Kidney epithelial cell (primary cell): ENCODE measurements at regions not wholly inside any gene's neighbourhood (a gene's known extent, or its start where the extent isn't known, plus 50 kb on each side); places are given as distances from the start of the nearest gene placed in this dataset.

ENCODE experiments used
- DNase-seq: peaks from one replicate; pipeline ENCODE4 v3.0.0-alpha.2; 2010; ENCODE audit warnings: low read depth
- H3K27me3 ChIP-seq: 2 replicates; pipeline ENCODE4 v1.6.0; 2011; ENCODE audit warnings: low read length; ENCODE audit not compliant: control insufficient read depth, insufficient read depth
- H3K36me3 ChIP-seq: 2 replicates; pipeline ENCODE4 v1.5.1; 2011; ENCODE audit warnings: low read length; ENCODE audit not compliant: control insufficient read depth, insufficient read depth
- H3K4me3 ChIP-seq: 2 replicates; pipeline ENCODE4 v1.5.1; 2011; ENCODE audit warnings: low read depth, mild to moderate bottlenecking, control low read depth, low read length
- TF ChIP-seq, protein P1 (sequence below): IDR thresholded peaks from 2 replicates; pipeline ENCODE4 v1.5.1; 2011; ENCODE audit warnings: mild to moderate bottlenecking, moderate library complexity, low read length, control low read depth, inconsistent platforms; ENCODE audit not compliant: insufficient read depth, poor library complexity, severe bottlenecking

GRCh38 chr22:49640366-49641095 is 187.1 kb downstream of the BRD1 start:
- TF ChIP-seq, protein P1, sequence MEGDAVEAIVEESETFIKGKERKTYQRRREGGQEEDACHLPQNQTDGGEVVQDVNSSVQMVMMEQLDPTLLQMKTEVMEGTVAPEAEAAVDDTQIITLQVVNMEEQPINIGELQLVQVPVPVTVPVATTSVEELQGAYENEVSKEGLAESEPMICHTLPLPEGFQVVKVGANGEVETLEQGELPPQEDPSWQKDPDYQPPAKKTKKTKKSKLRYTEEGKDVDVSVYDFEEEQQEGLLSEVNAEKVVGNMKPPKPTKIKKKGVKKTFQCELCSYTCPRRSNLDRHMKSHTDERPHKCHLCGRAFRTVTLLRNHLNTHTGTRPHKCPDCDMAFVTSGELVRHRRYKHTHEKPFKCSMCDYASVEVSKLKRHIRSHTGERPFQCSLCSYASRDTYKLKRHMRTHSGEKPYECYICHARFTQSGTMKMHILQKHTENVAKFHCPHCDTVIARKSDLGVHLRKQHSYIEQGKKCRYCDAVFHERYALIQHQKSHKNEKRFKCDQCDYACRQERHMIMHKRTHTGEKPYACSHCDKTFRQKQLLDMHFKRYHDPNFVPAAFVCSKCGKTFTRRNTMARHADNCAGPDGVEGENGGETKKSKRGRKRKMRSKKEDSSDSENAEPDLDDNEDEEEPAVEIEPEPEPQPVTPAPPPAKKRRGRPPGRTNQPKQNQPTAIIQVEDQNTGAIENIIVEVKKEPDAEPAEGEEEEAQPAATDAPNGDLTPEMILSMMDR = no peak
- Histone ChIP-seq H3K36me3 (no peaks in the 10 kb centered on the region), H3K27me3 (no peaks in the 10 kb centered on the region), H3K4me3 (no peak overlapping the region)
- DNase-seq = no peak

DNA sequence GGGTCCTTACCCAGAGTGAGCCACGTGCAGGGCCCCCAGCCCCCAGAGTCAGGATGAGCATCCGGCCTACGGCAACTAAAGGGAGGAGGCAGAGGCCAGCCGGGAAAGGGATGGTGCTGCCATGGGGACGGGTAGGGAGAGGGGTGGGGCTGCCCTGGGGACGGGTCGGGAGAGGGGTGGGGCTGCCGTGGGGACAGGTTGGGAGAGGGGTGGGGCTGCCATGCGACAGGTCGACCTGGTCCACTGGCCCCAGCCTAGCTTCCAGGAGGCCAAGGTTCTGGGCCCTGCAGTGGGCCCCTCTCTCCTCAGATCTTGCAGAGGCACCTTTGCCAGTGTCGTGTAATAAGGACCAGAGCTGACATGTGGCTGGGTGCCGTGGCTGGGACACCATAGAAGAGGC is 187.7 kb downstream of the BRD1 start:
- Histone ChIP-seq H3K4me3 (no peak overlapping the region), H3K36me3 (no peaks in the 10 kb centered on the region), H3K27me3 (no peaks in the 10 kb centered on the region)
- TF ChIP-seq, protein P1 = no peak
- DNase-seq = no peak

DNA sequence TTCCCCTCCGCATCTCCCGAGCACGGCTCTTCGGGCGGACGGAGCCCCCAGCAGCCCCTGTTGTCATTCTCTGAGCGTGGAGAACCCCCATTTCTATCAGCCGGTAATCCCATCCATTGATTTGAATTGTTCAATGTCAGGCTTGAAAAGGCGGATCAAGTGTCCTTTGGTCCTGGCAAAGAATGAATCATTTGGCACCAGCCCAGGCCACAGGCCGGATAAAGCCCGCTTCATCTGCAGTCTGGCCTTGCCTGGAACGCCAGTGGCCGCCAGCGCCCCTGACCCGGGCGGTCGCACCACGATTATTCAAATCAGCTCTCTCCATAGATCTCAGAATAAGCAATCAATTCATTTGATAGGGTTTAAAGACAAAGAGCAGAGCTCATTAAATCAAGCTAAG is 188.9 kb downstream of the BRD1 start:
- Histone ChIP-seq H3K27me3 (no peaks in the 10 kb centered on the region), H3K4me3 (no peak overlapping the region), H3K36me3 (no peaks in the 10 kb centered on the region)
- DNase-seq = no peak
- TF ChIP-seq, protein P1 = no peak

DNA sequence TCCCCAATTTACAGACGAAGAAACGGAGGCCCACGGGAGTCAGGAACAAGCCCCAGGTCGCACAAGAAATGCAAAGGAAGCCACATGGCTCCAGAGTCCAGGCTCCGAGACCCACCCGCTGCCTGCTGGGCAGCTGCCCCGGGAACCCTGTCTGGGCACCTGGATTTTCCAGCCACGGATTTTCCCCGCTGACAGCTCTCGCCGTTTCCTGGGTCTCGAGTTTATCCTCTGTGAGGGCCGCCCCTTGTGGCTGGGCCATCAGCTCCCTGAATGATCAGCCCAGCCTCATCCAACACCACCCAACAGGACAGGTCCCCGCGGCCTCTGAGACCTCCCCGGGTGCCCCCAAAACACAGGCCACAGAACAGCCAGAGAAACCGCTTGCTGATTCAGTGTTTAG is 189.7 kb downstream of the BRD1 start:
- no peaks in the 10 kb centered on the region for H3K27me3 ChIP-seq
- TF ChIP-seq, protein P1 = no peak
- no peaks in the 10 kb centered on the region for H3K36me3 ChIP-seq
- H3K4me3 ChIP-seq = no peak overlapping the region
- DNase-seq = no peak

- DNase-seq = no peak
- peaks cover under 1% of the 10 kb centered on the region for H3K27me3 ChIP-seq
- H3K4me3 ChIP-seq = no peak overlapping the region
- TF ChIP-seq, protein P1 = no peak
- no peaks in the 10 kb centered on the region for H3K36me3 ChIP-seq
Measured at GRCh38 chr22:49637255-49637760, 190.4 kb downstream of the BRD1 start.

GRCh38 chr22:49636649-49637048 is 191.0 kb downstream of the BRD1 start:
- H3K36me3 ChIP-seq = no peaks in the 10 kb centered on the region
- peaks cover 6% of the 10 kb centered on the region for H3K27me3 ChIP-seq
- no peak for DNase-seq
- TF ChIP-seq, protein P1 = no peak
- no peak overlapping the region for H3K4me3 ChIP-seq
